ENCODE measurements at regions not wholly inside any gene's neighbourhood (a gene's known extent, or its start where the extent isn't known, plus 50 kb on each side); places are given as distances from the start of the nearest gene placed in this dataset.

- no peak overlapping the region for H3K4me2 ChIP-seq (ENCODE audit: insufficient read depth, insufficient read length, low read length)
- no peak overlapping the region for H3K9ac ChIP-seq (ENCODE audit: extremely low read depth, insufficient read length, low read length)
- H2AK5ac ChIP-seq (ENCODE audit: insufficient read length, low read length): no peak overlapping the region
- peaks cover 3 to 4% of the 10 kb centered on the region in 2 experiments; a peak in 3 of 4 replicates for H3K4me1 Mint-ChIP-seq
- H3T11ph ChIP-seq (ENCODE audit: low read length): no peak overlapping the region
- peaks cover 6% of the 10 kb centered on the region; the same call in 1 of the 2 replicates for H3K4me1 ChIP-seq (ENCODE audit: insufficient read depth, low read length)
- H2BK20ac ChIP-seq (ENCODE audit: low read depth, low read length, poor library complexity, severe bottlenecking): no peak overlapping the region
- no peak overlapping the region for H3K4ac ChIP-seq (ENCODE audit: low read depth, low read length)
- H3K18ac ChIP-seq (ENCODE audit: insufficient read length, low read depth, low read length): no peak overlapping the region
- TF ChIP-seq CTCF (conservative IDR thresholded peaks at IDR 0.05): no peak
- H3K14ac ChIP-seq (ENCODE audit: insufficient read depth, low read length): no peak overlapping the region
- H3K27ac Mint-ChIP-seq: no peak overlapping the region
- H2BK120ac ChIP-seq (ENCODE audit: low read depth, low read length, poor library complexity, severe bottlenecking): no peak overlapping the region
- H4K5ac ChIP-seq (ENCODE audit: insufficient read length, low read depth, low read length): no peak overlapping the region
- no peak overlapping the region for H2AFZ ChIP-seq (ENCODE audit: low read length)
- H2BK15ac ChIP-seq (ENCODE audit: low read depth, low read length): no peak overlapping the region
- H3K27me3 Mint-ChIP-seq (ENCODE audit: low read depth): no peaks in the 10 kb centered on the region
- no peak overlapping the region for H2BK12ac ChIP-seq (ENCODE audit: insufficient read length, low read depth, low read length)
- H3K27ac ChIP-seq (ENCODE audit: insufficient read length, low read depth, low read length): no peak overlapping the region
- H3K27me3 ChIP-seq (ENCODE audit: insufficient read depth, low read length): no peaks in the 10 kb centered on the region
- no peaks in the 10 kb centered on the region for H3K9me3 Mint-ChIP-seq
- H3K79me1 ChIP-seq (ENCODE audit: insufficient read depth, low read depth, low read length, poor library complexity, severe bottlenecking): no peaks in the 10 kb centered on the region
- H3K4me3 Mint-ChIP-seq: no peak overlapping the region
- no peak overlapping the region for H3K56ac ChIP-seq (ENCODE audit: insufficient read length, low read depth, low read length)
- H4K8ac ChIP-seq (replicated peaks; ENCODE audit: insufficient read length, low read depth, low read length): no peak overlapping the region
- H4K20me1 ChIP-seq (ENCODE audit: control insufficient read depth, insufficient read depth, insufficient read length): no peaks in the 10 kb centered on the region
- no peak overlapping the region for H4K91ac ChIP-seq (ENCODE audit: insufficient read length, low read depth, low read length)
- no peaks in the 10 kb centered on the region for H3K79me2 ChIP-seq (ENCODE audit: insufficient read depth, low read length)
- no peak overlapping the region for H3K23ac ChIP-seq (ENCODE audit: insufficient read length, low read depth, low read length)
- no peaks in the 10 kb centered on the region for H3K36me3 Mint-ChIP-seq (ENCODE audit: insufficient read depth in 1 of 3, low read depth in 3 of 3)
- H2BK5ac ChIP-seq (ENCODE audit: insufficient read length, low read length): no peak overlapping the region
- no peaks in the 10 kb centered on the region for H3K9me3 ChIP-seq (ENCODE audit: control insufficient read depth, low read depth, low read length)
- no peak for DNase-seq
- no peaks in the 10 kb centered on the region for H3K23me2 ChIP-seq (ENCODE audit: insufficient read length, low read depth, low read length, poor library complexity, severe bottlenecking)
Observed at GRCh38 chr3:31198890-31199289, 304.4 kb upstream of the GADL1 start.
